22Rv1 (cell line): ENCODE measurements at regions not wholly inside any gene's neighbourhood (a gene's known extent, or its start where the extent isn't known, plus 50 kb on each side); places are given as distances from the start of the nearest gene placed in this dataset.

ENCODE experiments used
- H3K27ac ChIP-seq: fragments of 450-650 bp; 2 replicates; pipeline ENCODE4 v1.5.1; 2017
- ZFX ChIP-seq: fragments of 450-650 bp; IDR thresholded peaks from 2 replicates; pipeline ENCODE4 v1.6.1; 2017; ENCODE audit warnings: antibody characterized with exemption, borderline replicate concordance
- TF ChIP-seq, protein P1 (sequence below): fragments of 450-650 bp; IDR thresholded peaks from 2 replicates; pipeline ENCODE4 v1.5.1; 2017; ENCODE audit warnings: mild to moderate bottlenecking

DNA sequence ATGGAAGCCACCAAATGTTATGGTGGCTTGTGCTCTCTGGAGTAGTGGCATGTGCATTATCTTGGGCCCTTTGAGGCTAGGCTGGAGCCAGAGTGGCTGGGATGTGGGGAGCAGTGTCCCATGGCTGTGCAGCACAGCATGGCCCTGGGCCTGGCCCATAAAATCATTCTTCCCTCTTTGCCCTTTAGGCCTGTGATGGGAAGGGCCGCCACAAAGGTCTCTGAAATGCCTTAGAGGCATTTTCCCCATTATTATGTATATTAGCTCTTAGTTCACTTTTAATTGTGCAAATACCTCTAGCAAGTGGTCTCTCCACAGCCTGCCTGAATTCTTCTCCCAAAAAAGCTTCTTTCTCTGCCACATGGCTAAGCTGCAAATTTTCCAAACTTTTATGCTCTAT, 297.3 kb upstream of the IRAK1BP1 start:
- no peak for TF ChIP-seq ZFX
- no peak overlapping the region for H3K27ac ChIP-seq

DNA sequence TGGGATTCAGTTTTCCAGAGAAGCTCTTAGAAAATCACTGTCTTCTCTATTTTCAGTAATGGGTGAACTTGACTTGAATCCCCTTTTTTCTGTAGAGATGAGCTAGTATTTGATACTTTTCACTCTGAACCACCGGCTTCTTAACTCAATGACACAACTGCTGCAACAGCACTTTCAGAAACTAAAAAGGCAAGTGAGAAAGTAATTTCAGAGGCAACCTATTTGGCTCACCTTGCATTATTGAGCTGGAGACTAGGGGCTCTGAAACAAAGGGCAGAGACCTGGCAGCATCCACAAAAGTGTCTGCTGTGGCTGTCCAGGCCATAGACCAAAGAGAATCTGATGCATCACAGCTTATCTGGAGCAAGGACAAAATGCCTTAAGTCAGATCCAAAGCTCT, 289.8 kb upstream of the IRAK1BP1 start:
- TF ChIP-seq, protein P1, sequence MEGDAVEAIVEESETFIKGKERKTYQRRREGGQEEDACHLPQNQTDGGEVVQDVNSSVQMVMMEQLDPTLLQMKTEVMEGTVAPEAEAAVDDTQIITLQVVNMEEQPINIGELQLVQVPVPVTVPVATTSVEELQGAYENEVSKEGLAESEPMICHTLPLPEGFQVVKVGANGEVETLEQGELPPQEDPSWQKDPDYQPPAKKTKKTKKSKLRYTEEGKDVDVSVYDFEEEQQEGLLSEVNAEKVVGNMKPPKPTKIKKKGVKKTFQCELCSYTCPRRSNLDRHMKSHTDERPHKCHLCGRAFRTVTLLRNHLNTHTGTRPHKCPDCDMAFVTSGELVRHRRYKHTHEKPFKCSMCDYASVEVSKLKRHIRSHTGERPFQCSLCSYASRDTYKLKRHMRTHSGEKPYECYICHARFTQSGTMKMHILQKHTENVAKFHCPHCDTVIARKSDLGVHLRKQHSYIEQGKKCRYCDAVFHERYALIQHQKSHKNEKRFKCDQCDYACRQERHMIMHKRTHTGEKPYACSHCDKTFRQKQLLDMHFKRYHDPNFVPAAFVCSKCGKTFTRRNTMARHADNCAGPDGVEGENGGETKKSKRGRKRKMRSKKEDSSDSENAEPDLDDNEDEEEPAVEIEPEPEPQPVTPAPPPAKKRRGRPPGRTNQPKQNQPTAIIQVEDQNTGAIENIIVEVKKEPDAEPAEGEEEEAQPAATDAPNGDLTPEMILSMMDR = no peak
- TF ChIP-seq ZFX = no peak
- no peak overlapping the region for H3K27ac ChIP-seq

DNA sequence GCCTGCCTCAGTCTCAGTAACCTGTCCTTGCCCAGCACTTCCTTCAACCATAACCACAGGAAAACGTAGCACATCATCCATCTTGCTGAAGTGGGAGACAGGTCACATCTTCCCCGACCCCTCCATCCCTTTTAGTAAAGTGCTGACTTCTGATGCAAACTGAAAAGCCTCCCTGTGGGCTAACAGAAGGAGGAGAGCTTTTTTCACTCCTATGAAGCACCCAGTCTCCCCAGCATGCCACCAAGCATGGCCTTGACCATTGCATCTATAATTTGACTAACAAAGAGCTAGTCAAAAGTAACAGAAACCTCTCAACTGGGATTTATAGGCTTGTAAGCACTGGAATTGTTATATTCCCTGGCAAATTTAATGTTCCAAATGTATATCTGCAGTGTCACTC, 288.9 kb upstream of the IRAK1BP1 start:
- TF ChIP-seq, protein P1 = no peak
- no peak for TF ChIP-seq ZFX

DNA sequence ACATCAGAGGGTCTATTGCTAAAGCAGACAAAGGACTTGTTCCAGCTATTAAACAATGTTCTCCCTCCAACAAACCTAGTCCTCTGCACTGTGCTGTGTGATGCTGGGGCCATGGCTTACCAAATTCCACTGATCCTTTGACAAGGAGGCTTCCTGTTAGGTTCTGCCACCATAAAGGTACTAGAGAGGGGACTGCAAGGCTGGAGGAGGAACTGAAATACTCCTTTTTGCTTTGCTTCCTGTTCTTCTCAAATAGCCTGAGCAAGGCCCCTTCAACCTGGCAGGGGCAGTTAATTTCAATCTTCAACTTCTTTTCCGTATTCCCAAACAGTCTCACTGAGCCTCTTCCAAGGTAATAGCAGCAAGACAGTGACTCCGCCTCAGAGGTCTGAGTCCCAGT, 286.4 kb upstream of the IRAK1BP1 start:
- no peak overlapping the region for H3K27ac ChIP-seq
- TF ChIP-seq, protein P1 = no peak
- no peak for TF ChIP-seq ZFX

More for the DNA sequence above, 288.9 kb upstream of the IRAK1BP1 start:
- no peak overlapping the region for H3K27ac ChIP-seq

DNA sequence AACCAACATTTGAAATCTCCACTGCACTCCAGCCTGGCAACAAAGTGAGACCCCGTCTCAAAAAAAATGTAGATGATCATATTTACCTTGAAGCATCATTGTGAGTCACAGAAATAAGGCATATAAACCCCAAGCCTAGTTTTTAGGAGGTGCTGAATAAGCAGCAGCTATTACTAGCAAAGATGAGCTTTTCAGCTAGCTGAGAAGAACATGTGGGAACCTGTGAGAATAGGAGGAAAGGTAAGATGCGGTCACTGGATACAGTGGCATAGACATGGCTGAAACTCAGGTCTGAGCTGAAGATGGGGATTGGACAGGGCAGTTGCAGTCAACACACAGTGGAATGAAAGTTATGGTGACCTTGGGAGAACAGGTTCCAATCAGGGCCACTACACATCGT, 284.3 kb upstream of the IRAK1BP1 start:
- H3K27ac ChIP-seq = no peak overlapping the region

DNA sequence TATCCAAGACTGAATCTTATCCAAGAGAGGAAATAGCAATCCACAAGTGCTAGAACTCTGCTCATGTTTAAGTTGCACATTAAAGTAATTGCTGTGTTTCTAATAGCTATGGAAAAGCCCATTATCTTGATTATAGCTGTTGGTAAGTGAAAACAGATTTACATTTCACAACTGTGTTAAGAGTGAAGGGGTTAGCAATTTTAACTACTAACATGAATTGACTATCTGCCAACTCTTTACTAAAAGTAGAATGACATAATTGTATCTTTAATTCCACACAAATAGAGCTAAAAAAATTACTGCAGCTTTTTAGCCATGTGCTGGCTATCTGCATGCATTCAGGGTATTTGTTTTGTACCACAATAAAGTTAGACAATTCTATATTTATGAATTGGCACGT, 277.9 kb upstream of the IRAK1BP1 start:
- H3K27ac ChIP-seq = no peak overlapping the region
- TF ChIP-seq ZFX = no peak
- TF ChIP-seq, protein P1 = no peak

More for the DNA sequence above, 284.3 kb upstream of the IRAK1BP1 start:
- no peak for TF ChIP-seq ZFX
- TF ChIP-seq, protein P1 = no peak

DNA sequence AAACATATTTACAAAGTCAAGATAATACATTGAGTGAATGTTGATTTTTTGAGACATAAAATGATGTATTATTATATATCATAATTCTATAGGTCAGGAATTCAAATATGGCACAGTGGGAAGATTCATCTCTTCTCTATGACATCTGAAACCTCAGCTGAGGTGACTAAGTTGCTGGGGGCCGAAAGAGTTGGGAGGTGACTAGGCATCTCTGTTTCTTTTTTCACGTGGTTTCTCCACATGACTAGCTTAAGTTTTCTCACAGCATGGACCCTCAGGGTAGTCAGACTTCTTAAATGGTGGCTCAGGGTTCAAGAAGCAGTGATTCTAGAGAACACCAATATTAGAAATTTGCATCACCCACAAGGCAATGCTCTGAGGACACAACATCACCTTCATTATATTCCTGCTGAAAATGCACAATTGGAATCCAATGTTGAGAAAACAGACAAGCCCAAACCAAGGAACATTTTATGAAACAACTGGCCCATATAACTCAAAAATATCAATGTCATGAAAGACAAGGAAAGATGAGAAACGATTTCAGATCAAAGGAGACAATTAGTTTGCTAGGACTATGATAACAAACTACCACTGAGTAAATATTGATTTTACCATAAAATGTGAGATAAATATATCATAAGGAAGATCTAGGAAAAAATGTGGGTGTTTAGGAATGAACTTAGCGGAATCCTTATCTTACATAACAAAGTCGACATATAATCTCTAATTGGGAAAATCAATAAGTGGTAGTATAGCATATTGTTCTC, 273.3 kb upstream of the IRAK1BP1 start:
- TF ChIP-seq, protein P1 = no peak
- TF ChIP-seq ZFX = no peak
- H3K27ac ChIP-seq = no peak overlapping the region
